Mucosa of rectum (tissue), 2 donors: ENCODE measurements at regions not wholly inside any gene's neighbourhood (a gene's known extent, or its start where the extent isn't known, plus 50 kb on each side); places are given as distances from the start of the nearest gene placed in this dataset.

Experiments used
- H3K27ac ChIP-seq, 2 donors: one replicate each; pipeline ENCODE4 v1.7.0; 2013; ENCODE audit warnings: inconsistent platforms in 2 of 2, low read depth in 2 of 2, low read length in 2 of 2
- H3K27me3 ChIP-seq, 2 donors: one replicate each; pipeline ENCODE4 v1.7.0; 2013; ENCODE audit warnings: low read length in 2 of 2; ENCODE audit not compliant: control insufficient read depth in 2 of 2, insufficient read depth in 2 of 2
- H3K36me3 ChIP-seq, 2 donors: one replicate each; pipeline ENCODE4 v1.7.0; 2013; ENCODE audit warnings: low read length in 2 of 2; ENCODE audit not compliant: control insufficient read depth in 2 of 2, insufficient read depth in 2 of 2
- H3K4me1 ChIP-seq, 2 donors: one replicate each; pipeline ENCODE4 v1.7.0; 2013; ENCODE audit warnings: low read length in 2 of 2, mild to moderate bottlenecking in 1 of 2; ENCODE audit not compliant: control insufficient read depth in 2 of 2, insufficient read depth in 2 of 2
- H3K4me3 ChIP-seq, 2 donors: one replicate each; pipeline ENCODE4 v1.7.0; 2013; ENCODE audit warnings: low read length in 2 of 2
- H3K9ac ChIP-seq, 2 donors: one replicate each; pipeline ENCODE4 v1.7.0; 2013; ENCODE audit warnings: low read length in 2 of 2, low read depth in 1 of 2, mild to moderate bottlenecking in 1 of 2
- H3K9me3 ChIP-seq, 2 donors: one replicate each; pipeline ENCODE4 v1.7.0; 2013; ENCODE audit warnings: low read length in 2 of 2; ENCODE audit not compliant: control insufficient read depth in 2 of 2
- donor health status: healthy.
- donor health status: Normal muscosa, but diverticular disease.

GRCh38 chr7:26471306-26472075 is 179.8 kb downstream of the SNX10 start:
- Histone ChIP-seq H3K27me3 (no peaks in the 10 kb centered on the region), H3K9me3 (no peaks in the 10 kb centered on the region), H3K4me3 (no peak overlapping the region), H3K9ac (no peak overlapping the region), H3K4me1 (no peaks in the 10 kb centered on the region), H3K36me3 (no peaks in the 10 kb centered on the region), H3K27ac (no peak overlapping the region)

DNA sequence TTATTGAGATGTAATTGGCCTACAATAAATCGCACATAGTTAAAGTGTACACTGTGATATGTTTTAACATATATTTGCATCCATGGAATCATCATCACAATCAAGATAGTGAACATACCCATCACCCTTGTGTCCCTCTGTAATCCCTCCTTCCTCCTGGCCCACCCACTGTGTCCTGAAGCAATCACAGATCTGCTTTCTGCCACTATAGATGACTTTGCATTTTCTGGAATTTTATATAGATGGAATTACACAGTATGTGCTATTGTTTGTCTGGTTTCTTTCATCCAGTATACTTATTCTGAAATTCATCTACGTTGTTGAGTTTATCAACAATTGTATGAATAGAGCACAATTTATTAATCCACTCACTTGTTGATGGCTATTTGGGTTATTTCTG is 181.3 kb downstream of the SNX10 start:
- Histone ChIP-seq H3K9me3 (no peaks in the 10 kb centered on the region), H3K27ac (no peak overlapping the region), H3K27me3 (no peaks in the 10 kb centered on the region), H3K36me3 (no peaks in the 10 kb centered on the region), H3K4me1 (no peaks in the 10 kb centered on the region), H3K9ac (no peak overlapping the region), H3K4me3 (no peak overlapping the region)

GRCh38 chr7:26476271-26476670 is 184.6 kb downstream of the SNX10 start:
- Histone ChIP-seq H3K9me3 (no peaks in the 10 kb centered on the region), H3K9ac (no peak overlapping the region), H3K4me1 (no peaks in the 10 kb centered on the region), H3K27ac (no peak overlapping the region), H3K27me3 (no peaks in the 10 kb centered on the region), H3K4me3 (no peak overlapping the region), H3K36me3 (no peaks in the 10 kb centered on the region)

DNA sequence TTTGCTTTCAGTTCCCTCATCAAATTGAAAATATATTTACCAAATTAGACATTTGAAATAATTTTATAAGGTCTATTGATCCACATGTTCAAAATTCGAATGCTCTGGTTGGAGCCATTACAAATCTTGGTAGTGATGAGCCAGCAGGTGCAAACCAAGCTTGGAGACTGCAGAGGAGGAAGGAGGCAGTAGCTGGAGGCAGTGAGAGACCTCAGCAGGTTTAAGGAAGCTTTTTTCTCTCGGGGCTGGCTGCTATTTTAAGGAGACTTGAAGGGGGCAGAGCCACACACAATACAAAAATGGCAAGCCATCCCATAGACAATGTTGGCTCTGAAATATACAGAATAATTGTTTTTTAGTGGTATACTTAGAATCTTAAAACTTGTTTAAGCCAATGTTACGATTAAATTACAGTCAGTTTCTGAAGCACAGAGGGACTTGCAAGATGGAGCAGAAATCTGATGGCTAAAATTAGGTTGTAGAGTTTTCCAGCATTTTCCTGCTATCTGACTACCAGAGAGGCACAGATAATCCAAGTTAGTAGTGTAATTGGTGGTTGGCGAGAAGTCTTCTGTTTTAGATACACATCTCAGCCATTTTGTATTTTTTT is 185.8 kb downstream of the SNX10 start:
- no peak overlapping the region for H3K9ac ChIP-seq
- H3K36me3 ChIP-seq = no peaks in the 10 kb centered on the region
- H3K27ac ChIP-seq = no peak overlapping the region

DNA sequence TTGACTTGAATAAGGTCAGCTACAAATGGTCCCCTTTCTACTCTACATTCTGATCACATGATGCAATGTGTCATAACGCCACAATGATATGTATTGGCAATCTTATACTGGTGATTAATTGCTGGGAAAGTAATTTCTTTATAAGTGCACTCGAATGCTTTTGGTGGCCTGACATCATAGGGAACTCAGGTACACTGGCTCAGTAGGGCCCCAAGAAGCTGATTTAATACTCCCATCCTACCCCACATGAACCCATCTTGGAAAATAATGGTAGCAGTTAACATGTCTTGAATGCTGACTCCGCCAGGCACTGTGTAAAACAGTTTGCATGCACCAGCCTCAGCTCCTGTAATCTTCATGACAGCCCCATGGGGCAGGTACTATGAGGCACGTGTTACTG is 186.9 kb downstream of the SNX10 start:
- Histone ChIP-seq H3K4me1 (no peaks in the 10 kb centered on the region), H3K27me3 (no peaks in the 10 kb centered on the region), H3K4me3 (no peak overlapping the region), H3K36me3 (no peaks in the 10 kb centered on the region), H3K9ac (no peak overlapping the region), H3K27ac (no peak overlapping the region), H3K9me3 (no peaks in the 10 kb centered on the region)

More for the DNA sequence above, 185.8 kb downstream of the SNX10 start:
- Histone ChIP-seq H3K4me1 (no peaks in the 10 kb centered on the region), H3K27me3 (no peaks in the 10 kb centered on the region), H3K4me3 (no peak overlapping the region), H3K9me3 (no peaks in the 10 kb centered on the region)

- Histone ChIP-seq H3K4me3 (no peak overlapping the region), H3K27me3 (no peaks in the 10 kb centered on the region), H3K36me3 (no peaks in the 10 kb centered on the region), H3K4me1 (no peaks in the 10 kb centered on the region), H3K9me3 (no peaks in the 10 kb centered on the region), H3K27ac (no peak overlapping the region), H3K9ac (no peak overlapping the region)
These were observed 187.9 kb downstream of the SNX10 start for GRCh38 chr7:26479581-26479980.

DNA sequence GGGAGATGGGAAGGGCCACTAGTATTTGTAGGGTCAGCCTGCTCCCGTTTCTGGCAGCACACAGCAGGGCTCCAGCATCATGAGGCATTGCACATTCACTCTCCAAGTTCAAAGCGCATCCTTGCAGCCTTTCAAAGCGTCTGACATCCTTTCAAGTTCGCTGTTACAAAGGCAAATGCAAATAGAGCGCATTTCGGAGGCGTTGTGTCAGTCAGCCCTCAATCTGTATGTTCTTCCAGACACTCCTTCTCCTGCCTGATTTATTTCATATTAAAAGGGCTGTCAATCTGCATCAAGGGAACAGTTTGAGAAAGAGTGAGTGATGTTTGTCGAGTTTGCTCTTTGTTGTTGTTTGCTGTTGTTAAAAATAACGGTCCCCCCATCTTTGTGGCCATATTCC is 188.5 kb downstream of the SNX10 start:
- H3K27me3 ChIP-seq = no peaks in the 10 kb centered on the region
- H3K4me3 ChIP-seq = no peak overlapping the region
- no peak overlapping the region for H3K27ac ChIP-seq
- H3K4me1 ChIP-seq = no peaks in the 10 kb centered on the region
- no peaks in the 10 kb centered on the region for H3K9me3 ChIP-seq
- no peak overlapping the region for H3K9ac ChIP-seq
- no peaks in the 10 kb centered on the region for H3K36me3 ChIP-seq

GRCh38 chr7:26482927-26483326 is 191.3 kb downstream of the SNX10 start:
- H3K27ac ChIP-seq = no peak overlapping the region
- no peak overlapping the region for H3K4me3 ChIP-seq
- no peaks in the 10 kb centered on the region for H3K36me3 ChIP-seq
- H3K27me3 ChIP-seq = no peaks in the 10 kb centered on the region
- no peak overlapping the region for H3K9ac ChIP-seq
- no peaks in the 10 kb centered on the region for H3K9me3 ChIP-seq
- no peaks in the 10 kb centered on the region for H3K4me1 ChIP-seq

GRCh38 chr7:26483843-26484242 is 192.2 kb downstream of the SNX10 start:
- Histone ChIP-seq H3K4me3 (no peak overlapping the region), H3K27me3 (no peaks in the 10 kb centered on the region), H3K9me3 (no peaks in the 10 kb centered on the region), H3K4me1 (no peaks in the 10 kb centered on the region), H3K27ac (no peak overlapping the region), H3K36me3 (no peaks in the 10 kb centered on the region), H3K9ac (no peak overlapping the region)

- Histone ChIP-seq H3K4me3 (no peak overlapping the region), H3K4me1 (no peaks in the 10 kb centered on the region), H3K36me3 (no peaks in the 10 kb centered on the region), H3K9me3 (no peaks in the 10 kb centered on the region), H3K9ac (no peak overlapping the region), H3K27me3 (no peaks in the 10 kb centered on the region), H3K27ac (no peak overlapping the region)
These were observed 193.8 kb downstream of the SNX10 start for GRCh38 chr7:26485367-26485934.
